ENCODE measurements at regions not wholly inside any gene's neighbourhood (a gene's known extent, or its start where the extent isn't known, plus 50 kb on each side); places are given as distances from the start of the nearest gene placed in this dataset.

DNA sequence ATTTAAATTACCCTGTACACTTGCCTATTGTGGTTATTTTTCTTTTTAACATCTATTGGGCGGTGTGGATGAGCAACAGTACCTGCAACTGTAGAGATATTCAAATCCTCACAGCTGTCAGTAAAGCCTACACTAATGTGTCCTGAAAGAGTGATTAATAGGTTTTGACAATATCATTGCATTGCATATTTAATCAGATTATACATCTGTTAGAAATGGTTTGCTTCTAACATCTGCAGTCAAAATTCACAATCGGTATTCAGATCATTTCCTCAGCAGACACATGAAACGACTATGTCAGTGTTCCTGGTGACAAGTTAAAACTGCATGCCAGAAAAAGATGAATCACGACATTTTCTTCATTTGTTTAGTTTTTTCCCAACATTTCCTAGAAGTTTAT lies 254.6 kb upstream of the EPHA5 start:
- H3K27ac ChIP-seq (ENCODE audit: insufficient read depth, low read length): no peak overlapping the region
- H3K9ac ChIP-seq (ENCODE audit: insufficient read depth, low read length): no peak overlapping the region
- no peaks in the 10 kb centered on the region for H3K27me3 ChIP-seq (ENCODE audit: control insufficient read depth, insufficient read depth, low read length)
- no peaks in the 10 kb centered on the region for H3K36me3 ChIP-seq (ENCODE audit: control insufficient read depth, insufficient read depth, low read length)
- DNase-seq (ENCODE audit: low read depth in 2 of 2): no peak
- H3K4me2 ChIP-seq (ENCODE audit: extremely low read depth, insufficient read depth, low read length): no peak overlapping the region
- H3K4me1 ChIP-seq (ENCODE audit: control insufficient read depth, extremely low read depth, insufficient read depth, low read length): no peaks in the 10 kb centered on the region
- no peak overlapping the region for H3K4me3 ChIP-seq (replicated peaks in 1 of 4; ENCODE audit: control extremely low read depth in 1 of 4, insufficient read depth in 1 of 4, low read depth in 3 of 4, low read length in 4 of 4)
- H3K79me2 ChIP-seq (ENCODE audit: control insufficient read depth, insufficient read depth, low read length): no peaks in the 10 kb centered on the region
- H2AFZ ChIP-seq (ENCODE audit: low read length): no peak overlapping the region
- TF ChIP-seq EZH2 (IDR thresholded peaks at IDR 0.05; ENCODE audit: low read length, missing control alignments): no peak
- TF ChIP-seq, protein P1, sequence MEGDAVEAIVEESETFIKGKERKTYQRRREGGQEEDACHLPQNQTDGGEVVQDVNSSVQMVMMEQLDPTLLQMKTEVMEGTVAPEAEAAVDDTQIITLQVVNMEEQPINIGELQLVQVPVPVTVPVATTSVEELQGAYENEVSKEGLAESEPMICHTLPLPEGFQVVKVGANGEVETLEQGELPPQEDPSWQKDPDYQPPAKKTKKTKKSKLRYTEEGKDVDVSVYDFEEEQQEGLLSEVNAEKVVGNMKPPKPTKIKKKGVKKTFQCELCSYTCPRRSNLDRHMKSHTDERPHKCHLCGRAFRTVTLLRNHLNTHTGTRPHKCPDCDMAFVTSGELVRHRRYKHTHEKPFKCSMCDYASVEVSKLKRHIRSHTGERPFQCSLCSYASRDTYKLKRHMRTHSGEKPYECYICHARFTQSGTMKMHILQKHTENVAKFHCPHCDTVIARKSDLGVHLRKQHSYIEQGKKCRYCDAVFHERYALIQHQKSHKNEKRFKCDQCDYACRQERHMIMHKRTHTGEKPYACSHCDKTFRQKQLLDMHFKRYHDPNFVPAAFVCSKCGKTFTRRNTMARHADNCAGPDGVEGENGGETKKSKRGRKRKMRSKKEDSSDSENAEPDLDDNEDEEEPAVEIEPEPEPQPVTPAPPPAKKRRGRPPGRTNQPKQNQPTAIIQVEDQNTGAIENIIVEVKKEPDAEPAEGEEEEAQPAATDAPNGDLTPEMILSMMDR (conservative IDR thresholded peaks at IDR 0.05 in 1 of 2, IDR thresholded peaks at IDR 0.05 in 1 of 2; ENCODE audit: low read depth in 1 of 2, low read length in 2 of 2): no peak
- H4K20me1 ChIP-seq (ENCODE audit: control insufficient read depth, extremely low read depth, insufficient read depth, low read length): no peaks in the 10 kb centered on the region
- H3K9me3 ChIP-seq (ENCODE audit: control insufficient read depth, insufficient read depth, low read depth, low read length): no peaks in the 10 kb centered on the region

DNA sequence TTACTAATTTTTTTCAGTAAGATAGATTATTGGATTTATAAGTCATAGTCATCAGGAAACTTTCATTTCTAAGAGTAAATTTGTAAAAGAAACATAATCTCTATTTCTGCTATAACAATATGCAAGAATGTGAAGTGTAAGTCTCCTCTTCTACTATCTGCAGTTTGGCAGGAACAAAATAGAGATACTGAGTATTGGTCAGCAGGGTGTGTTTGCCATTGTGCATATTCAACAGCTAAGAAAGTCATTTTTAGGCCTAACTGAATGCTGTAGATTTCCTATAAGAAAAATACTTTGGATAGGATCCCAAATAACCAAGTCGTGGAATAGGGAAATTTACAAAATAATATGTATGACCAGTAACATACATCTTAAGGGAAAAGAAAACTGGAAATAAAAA lies 253.3 kb upstream of the EPHA5 start:
- Histone ChIP-seq H2AFZ (ENCODE audit: low read length) (no peak overlapping the region), H3K79me2 (ENCODE audit: control insufficient read depth, insufficient read depth, low read length) (no peaks in the 10 kb centered on the region), H4K20me1 (ENCODE audit: control insufficient read depth, extremely low read depth, insufficient read depth, low read length) (no peaks in the 10 kb centered on the region), H3K4me2 (ENCODE audit: extremely low read depth, insufficient read depth, low read length) (no peak overlapping the region), H3K27me3 (ENCODE audit: control insufficient read depth, insufficient read depth, low read length) (no peaks in the 10 kb centered on the region), H3K36me3 (ENCODE audit: control insufficient read depth, insufficient read depth, low read length) (no peaks in the 10 kb centered on the region), H3K9ac (ENCODE audit: insufficient read depth, low read length) (no peak overlapping the region), H3K4me3 (replicated peaks in 1 of 4; ENCODE audit: control extremely low read depth in 1 of 4, insufficient read depth in 1 of 4, low read depth in 3 of 4, low read length in 4 of 4) (no peak overlapping the region), H3K4me1 (ENCODE audit: control insufficient read depth, extremely low read depth, insufficient read depth, low read length) (no peaks in the 10 kb centered on the region), H3K27ac (ENCODE audit: insufficient read depth, low read length) (no peak overlapping the region), H3K9me3 (ENCODE audit: control insufficient read depth, insufficient read depth, low read depth, low read length) (no peaks in the 10 kb centered on the region)
- DNase-seq (ENCODE audit: low read depth in 2 of 2): no peak
- TF ChIP-seq EZH2 (IDR thresholded peaks at IDR 0.05; ENCODE audit: low read length, missing control alignments): no peak
- TF ChIP-seq, protein P1 (conservative IDR thresholded peaks at IDR 0.05 in 1 of 2, IDR thresholded peaks at IDR 0.05 in 1 of 2; ENCODE audit: low read depth in 1 of 2, low read length in 2 of 2): no peak

DNA sequence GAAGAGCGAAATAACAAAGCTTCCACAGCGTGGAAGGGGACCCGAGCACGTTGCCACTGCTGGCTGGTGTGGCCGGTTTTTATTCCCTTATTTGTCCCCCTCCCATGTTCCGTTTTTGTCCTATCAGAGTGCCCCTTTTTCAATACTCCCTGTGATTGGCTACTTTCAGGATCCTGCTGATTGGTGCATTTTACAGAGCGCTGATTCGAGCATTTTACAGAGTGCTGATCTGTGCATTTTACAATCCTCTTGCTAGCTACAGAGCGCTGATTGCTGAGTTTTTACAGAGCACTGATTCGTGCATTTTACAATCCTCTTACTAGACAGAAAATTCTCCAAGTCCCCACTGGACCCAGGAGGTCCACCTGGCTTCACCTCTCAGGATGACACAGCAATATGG lies 250.9 kb upstream of the EPHA5 start:
- H3K9me3 ChIP-seq (ENCODE audit: control insufficient read depth, insufficient read depth, low read depth, low read length): no peaks in the 10 kb centered on the region
- H3K27me3 ChIP-seq (ENCODE audit: control insufficient read depth, insufficient read depth, low read length): no peaks in the 10 kb centered on the region
- no peak overlapping the region for H2AFZ ChIP-seq (ENCODE audit: low read length)
- no peak overlapping the region for H3K4me2 ChIP-seq (ENCODE audit: extremely low read depth, insufficient read depth, low read length)
- H4K20me1 ChIP-seq (ENCODE audit: control insufficient read depth, extremely low read depth, insufficient read depth, low read length): no peaks in the 10 kb centered on the region
- no peak overlapping the region for H3K4me3 ChIP-seq (replicated peaks in 1 of 4; ENCODE audit: control extremely low read depth in 1 of 4, insufficient read depth in 1 of 4, low read depth in 3 of 4, low read length in 4 of 4)
- no peak overlapping the region for H3K27ac ChIP-seq (ENCODE audit: insufficient read depth, low read length)
- H3K9ac ChIP-seq (ENCODE audit: insufficient read depth, low read length): no peak overlapping the region
- H3K36me3 ChIP-seq (ENCODE audit: control insufficient read depth, insufficient read depth, low read length): no peaks in the 10 kb centered on the region
- no peak for DNase-seq (ENCODE audit: low read depth in 2 of 2)
- no peaks in the 10 kb centered on the region for H3K79me2 ChIP-seq (ENCODE audit: control insufficient read depth, insufficient read depth, low read length)
- TF ChIP-seq, protein P1 (conservative IDR thresholded peaks at IDR 0.05 in 1 of 2, IDR thresholded peaks at IDR 0.05 in 1 of 2; ENCODE audit: low read depth in 1 of 2, low read length in 2 of 2): no peak
- no peak for TF ChIP-seq EZH2 (IDR thresholded peaks at IDR 0.05; ENCODE audit: low read length, missing control alignments)
- no peaks in the 10 kb centered on the region for H3K4me1 ChIP-seq (ENCODE audit: control insufficient read depth, extremely low read depth, insufficient read depth, low read length)
